SK-N-SH (cell line): ENCODE measurements at regions not wholly inside any gene's neighbourhood (a gene's known extent, or its start where the extent isn't known, plus 50 kb on each side); places are given as distances from the start of the nearest gene placed in this dataset.

Experiments used
- ELF1 ChIP-seq: IDR thresholded peaks from 2 replicates; pipeline ENCODE4 v1.4.0; 2012
- EP300 ChIP-seq, 2 experiments: IDR thresholded peaks; 2 replicates each; pipeline versions ENCODE4 v1.4.0 to v1.6.1; 2012; ENCODE audit warnings: borderline replicate concordance in 1 of 2, low read depth in 1 of 2, low read length in 1 of 2
- FOXJ3 ChIP-seq: sonication (generic); formaldehyde crosslinking; IDR thresholded peaks from 2 replicates; pipeline ENCODE4 v1.5.1; 2020; ENCODE audit warnings: mild to moderate bottlenecking, missing genetic modification reagents
- FOXM1 ChIP-seq: IDR thresholded peaks from 2 replicates; pipeline ENCODE4 v1.4.0; 2012; ENCODE audit warnings: low read depth, mild to moderate bottlenecking
- GABPA ChIP-seq: IDR thresholded peaks from 2 replicates; pipeline ENCODE4 v1.4.0; 2012; ENCODE audit warnings: low read depth, mild to moderate bottlenecking
- MEF2A ChIP-seq: IDR thresholded peaks from 2 replicates; pipeline ENCODE4 v1.4.0; 2012; ENCODE audit warnings: low read depth, borderline replicate concordance
- POLR2AphosphoS5 ChIP-seq: IDR thresholded peaks from 2 replicates; pipeline ENCODE4 v1.6.1; 2012; ENCODE audit warnings: low read depth, low read length
- RAD21 ChIP-seq: IDR thresholded peaks from 2 replicates; pipeline ENCODE4 v1.6.1; 2012; ENCODE audit warnings: mild to moderate bottlenecking, low read length
- TAF1 ChIP-seq: IDR thresholded peaks from 2 replicates; pipeline ENCODE4 v1.6.1; 2012; ENCODE audit warnings: low read depth, mild to moderate bottlenecking, low read length, moderate library complexity, borderline replicate concordance
- USF1 ChIP-seq: IDR thresholded peaks from 2 replicates; pipeline ENCODE4 v1.4.0; 2012; ENCODE audit warnings: low read depth, borderline replicate concordance
- TF ChIP-seq, protein P1 (sequence below): fragments of 200-600 bp; sonication (generic); IDR thresholded peaks from 2 replicates; pipeline ENCODE4 v1.6.1; 2017; ENCODE audit warnings: antibody characterized with exemption, mild to moderate bottlenecking, moderate library complexity
- TF ChIP-seq, protein P2 (sequence below): IDR thresholded peaks from 2 replicates; pipeline ENCODE4 v1.6.1; 2012; ENCODE audit warnings: mild to moderate bottlenecking, low read depth, low read length, moderate library complexity
- TF ChIP-seq, protein P3 (sequence below): IDR thresholded peaks from 2 replicates; pipeline ENCODE4 v1.4.0; 2012; ENCODE audit warnings: low read depth

DNA sequence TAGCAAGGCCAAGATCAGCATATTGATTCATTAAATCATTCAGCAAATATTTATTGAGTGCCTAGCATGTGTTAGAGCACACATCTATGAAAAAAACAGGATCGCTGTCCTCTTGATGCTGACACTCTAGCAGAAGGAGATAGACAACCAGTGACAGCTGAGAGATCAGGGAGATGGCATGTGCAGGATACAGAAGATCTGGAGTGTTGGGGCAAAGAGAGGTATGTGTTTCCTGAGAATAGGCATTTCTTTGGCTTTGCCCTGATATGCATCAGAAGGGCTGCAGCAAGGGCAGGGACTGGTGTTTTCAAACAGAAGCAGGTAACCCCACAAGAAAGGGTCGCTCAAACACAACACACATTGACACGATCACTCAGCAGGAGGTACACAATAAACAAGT, 423.4 kb downstream of the FOXO1 start:
- TF ChIP-seq, protein P1, sequence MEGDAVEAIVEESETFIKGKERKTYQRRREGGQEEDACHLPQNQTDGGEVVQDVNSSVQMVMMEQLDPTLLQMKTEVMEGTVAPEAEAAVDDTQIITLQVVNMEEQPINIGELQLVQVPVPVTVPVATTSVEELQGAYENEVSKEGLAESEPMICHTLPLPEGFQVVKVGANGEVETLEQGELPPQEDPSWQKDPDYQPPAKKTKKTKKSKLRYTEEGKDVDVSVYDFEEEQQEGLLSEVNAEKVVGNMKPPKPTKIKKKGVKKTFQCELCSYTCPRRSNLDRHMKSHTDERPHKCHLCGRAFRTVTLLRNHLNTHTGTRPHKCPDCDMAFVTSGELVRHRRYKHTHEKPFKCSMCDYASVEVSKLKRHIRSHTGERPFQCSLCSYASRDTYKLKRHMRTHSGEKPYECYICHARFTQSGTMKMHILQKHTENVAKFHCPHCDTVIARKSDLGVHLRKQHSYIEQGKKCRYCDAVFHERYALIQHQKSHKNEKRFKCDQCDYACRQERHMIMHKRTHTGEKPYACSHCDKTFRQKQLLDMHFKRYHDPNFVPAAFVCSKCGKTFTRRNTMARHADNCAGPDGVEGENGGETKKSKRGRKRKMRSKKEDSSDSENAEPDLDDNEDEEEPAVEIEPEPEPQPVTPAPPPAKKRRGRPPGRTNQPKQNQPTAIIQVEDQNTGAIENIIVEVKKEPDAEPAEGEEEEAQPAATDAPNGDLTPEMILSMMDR = no peak
- TF ChIP-seq TAF1 = no peak
- TF ChIP-seq, protein P2, sequence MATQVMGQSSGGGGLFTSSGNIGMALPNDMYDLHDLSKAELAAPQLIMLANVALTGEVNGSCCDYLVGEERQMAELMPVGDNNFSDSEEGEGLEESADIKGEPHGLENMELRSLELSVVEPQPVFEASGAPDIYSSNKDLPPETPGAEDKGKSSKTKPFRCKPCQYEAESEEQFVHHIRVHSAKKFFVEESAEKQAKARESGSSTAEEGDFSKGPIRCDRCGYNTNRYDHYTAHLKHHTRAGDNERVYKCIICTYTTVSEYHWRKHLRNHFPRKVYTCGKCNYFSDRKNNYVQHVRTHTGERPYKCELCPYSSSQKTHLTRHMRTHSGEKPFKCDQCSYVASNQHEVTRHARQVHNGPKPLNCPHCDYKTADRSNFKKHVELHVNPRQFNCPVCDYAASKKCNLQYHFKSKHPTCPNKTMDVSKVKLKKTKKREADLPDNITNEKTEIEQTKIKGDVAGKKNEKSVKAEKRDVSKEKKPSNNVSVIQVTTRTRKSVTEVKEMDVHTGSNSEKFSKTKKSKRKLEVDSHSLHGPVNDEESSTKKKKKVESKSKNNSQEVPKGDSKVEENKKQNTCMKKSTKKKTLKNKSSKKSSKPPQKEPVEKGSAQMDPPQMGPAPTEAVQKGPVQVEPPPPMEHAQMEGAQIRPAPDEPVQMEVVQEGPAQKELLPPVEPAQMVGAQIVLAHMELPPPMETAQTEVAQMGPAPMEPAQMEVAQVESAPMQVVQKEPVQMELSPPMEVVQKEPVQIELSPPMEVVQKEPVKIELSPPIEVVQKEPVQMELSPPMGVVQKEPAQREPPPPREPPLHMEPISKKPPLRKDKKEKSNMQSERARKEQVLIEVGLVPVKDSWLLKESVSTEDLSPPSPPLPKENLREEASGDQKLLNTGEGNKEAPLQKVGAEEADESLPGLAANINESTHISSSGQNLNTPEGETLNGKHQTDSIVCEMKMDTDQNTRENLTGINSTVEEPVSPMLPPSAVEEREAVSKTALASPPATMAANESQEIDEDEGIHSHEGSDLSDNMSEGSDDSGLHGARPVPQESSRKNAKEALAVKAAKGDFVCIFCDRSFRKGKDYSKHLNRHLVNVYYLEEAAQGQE = no peak
- no peak for TF ChIP-seq GABPA
- no peak for TF ChIP-seq EP300 (IDR thresholded peaks at IDR 0.05; ENCODE audit: borderline replicate concordance in 1 of 2, low read depth in 1 of 2, low read length in 1 of 2)
- TF ChIP-seq USF1 = no peak
- TF ChIP-seq POLR2AphosphoS5 = no peak
- no peak for TF ChIP-seq MEF2A
- no peak for TF ChIP-seq ELF1
- TF ChIP-seq FOXM1 = no peak
- TF ChIP-seq RAD21 = no peak
- TF ChIP-seq, protein P3, sequence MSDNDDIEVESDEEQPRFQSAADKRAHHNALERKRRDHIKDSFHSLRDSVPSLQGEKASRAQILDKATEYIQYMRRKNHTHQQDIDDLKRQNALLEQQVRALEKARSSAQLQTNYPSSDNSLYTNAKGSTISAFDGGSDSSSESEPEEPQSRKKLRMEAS = no peak
- no peak for TF ChIP-seq FOXJ3 (CRISPR knock-in tag)
